ENCODE measurements at regions not wholly inside any gene's neighbourhood (a gene's known extent, or its start where the extent isn't known, plus 50 kb on each side); places are given as distances from the start of the nearest gene placed in this dataset.

DNA sequence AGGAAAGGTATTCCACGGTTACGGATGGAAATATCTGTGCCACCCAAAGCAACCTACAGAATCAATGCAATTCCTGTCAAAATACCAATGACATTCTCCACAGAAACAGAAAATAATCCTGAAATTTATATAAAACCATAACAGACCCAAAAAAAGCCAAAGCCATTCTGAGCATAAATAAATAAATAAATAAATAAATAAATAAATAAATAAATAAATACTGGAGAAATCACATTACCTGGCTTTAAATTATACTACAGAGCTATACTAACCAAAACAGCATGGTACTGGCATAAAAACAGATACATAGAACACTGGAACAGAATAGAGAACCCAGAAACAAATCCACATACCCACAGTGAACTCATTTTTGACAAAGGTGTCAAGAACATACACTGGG is 191.9 kb upstream of the DUSP10 start:
- DNase-seq = no peak

DNA sequence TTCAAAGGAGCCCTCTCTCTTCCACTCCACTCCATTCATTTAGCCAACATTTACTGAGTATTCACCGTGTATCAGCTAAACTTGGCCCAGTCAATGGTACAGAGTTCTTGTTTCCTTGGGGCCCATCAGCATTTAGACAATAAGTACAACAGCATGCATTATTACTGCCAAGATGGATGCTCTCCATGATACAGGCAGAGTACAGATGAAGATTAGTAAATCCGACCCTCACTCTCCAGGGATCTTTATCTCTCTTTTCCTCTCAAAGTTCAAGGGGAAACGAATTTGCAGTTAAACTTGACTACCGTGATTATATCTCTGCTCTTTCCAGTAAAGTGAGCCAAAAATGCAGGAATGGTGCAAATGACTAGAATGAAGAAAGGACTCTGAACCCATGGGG is 184.6 kb upstream of the DUSP10 start:
- no peak for DNase-seq

DNA sequence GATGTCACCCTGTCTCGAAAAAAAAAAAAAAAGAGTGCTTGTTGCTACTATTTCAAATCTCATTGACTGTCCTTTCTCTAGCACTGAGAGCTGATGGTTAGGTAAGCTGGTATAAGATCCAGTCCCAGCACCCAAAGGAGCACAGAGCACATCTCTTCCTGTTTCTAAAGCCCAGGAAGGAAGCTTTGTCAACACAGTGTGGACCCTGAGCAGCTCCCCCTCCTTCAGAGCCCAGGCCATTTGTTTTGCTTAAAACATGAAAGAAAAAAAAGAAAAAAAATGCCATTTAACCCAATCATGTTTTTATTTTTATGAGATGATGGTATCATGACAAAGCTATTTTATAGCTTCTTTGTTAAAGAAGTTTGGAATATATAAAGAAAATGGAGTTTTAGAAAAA is 184.1 kb upstream of the DUSP10 start:
- no peak for DNase-seq

DNA sequence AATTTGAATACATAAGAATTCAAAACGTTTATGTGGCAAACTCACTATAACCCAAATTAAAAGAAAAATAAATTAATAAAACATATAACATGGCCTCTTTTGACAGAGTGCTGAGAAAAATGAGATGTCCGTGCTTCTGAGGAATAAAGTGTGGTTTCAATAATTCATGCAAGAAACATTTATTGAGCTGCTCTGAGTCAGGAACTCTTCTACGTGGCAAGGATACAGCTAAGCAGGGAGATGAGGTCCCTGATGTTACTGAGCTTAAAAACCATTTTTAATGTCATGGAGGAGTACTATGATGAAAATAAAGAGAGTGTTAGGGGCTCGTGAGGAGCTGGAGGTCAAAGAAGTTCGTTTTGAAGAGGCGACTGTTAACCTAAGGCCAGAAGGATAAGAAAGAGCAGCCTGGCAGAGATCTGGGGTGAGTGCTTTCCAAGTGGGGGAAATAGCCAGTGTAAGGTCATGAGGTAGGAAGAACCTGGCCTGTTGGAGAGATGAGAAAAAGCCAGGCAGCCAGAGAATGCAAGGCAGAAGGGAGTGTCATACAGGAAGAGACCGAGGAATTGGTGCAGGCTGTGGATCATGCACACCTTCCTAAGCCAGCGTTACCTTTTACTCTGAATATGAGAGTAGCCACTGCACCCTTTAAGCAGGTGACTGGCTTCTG is 182.2 kb upstream of the DUSP10 start:
- no peak for DNase-seq

DNA sequence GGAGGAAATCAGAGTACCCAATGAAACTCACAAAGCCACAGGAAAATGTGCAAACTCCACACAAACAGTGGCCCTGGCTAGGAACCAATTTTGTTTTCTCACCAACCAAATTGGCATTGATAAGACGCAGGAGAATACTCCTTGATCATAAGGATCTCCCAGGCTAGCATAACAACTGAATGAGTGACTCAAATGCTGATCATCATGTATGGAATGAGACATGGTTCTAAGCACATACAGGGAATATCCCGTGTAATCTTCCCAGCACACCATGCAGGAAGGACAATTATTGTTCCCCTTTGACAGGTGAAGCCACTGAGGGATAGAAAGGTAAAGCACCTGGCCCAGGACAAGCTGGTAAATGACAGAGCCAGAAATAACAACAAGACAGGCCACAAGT is 180.0 kb upstream of the DUSP10 start:
- no peak for DNase-seq

DNA sequence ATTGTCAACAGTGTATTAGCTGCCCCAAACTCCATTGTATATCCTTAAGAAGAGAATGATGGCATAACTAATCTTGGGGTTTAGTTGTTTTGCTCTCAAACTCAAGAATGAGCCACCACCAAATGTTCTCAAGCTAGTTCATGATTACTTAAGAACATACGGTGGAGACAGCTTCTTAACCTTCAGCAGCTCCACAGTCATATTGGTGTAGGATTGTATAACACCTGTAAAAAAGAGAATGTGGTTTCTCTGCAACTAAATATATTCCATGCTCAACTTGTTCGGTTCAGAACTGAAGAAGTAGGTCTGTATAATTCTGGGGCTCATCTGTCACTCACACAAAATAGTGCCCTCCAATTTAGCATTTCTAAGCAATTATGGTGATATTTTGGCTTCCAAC is 177.9 kb upstream of the DUSP10 start:
- no peak for DNase-seq

DNA sequence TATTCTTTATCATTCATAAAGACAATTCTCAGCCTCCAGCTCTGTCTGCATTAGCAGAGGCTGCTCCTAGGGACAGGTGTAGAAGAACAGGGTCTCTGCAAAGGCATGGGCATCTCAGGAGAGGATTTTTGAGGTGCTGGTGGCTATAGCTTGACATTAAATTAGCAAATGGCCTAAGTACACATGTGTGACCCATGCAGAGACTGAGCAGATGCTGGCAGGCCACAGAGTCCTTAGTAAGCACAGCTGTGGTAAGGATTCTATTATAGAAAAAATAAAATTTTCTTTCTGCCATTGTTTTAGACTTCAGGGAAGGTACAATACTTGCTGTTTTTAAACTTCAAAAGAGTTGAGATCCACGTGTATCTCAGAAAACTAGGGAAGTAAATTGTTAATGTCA is 177.5 kb upstream of the DUSP10 start:
- no peak for DNase-seq

DNA sequence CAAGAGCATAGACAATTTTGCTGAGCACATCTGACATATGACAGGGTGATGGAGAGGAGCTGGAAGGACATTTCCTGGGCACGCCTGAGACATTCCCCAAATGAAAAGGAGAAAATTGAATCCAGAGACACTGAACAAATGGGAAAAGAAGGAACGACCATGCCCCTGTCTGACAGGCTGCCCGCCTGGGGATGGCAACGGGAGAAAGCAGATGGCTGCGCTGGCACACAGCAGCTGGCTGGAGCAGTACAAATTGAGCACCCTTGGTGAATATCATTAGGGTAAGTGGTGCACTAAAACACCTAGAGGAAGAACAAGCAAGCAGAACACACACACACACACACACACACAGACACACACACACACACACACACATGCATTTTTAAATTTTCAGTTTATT is 174.3 kb upstream of the DUSP10 start:
- no peak for DNase-seq

DNA sequence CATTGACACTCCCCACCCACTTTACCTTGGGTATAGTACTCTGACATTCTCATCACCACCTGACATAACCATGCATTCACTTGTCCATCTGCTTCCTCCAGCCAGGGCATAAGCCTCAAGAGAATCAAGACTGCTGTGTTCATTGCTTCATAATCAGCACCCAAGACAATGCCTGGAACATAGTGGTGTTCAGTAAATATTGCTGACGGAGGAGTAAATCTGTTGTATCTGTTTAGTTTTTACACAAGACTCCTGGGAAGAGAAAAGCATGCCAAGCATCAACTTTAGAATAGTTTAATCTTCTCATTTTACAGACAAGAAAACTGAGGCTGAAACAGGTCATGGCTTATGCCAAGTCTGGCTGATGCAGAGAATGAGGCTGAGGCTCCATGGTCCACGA is 173.9 kb upstream of the DUSP10 start:
- DNase-seq = no peak

DNA sequence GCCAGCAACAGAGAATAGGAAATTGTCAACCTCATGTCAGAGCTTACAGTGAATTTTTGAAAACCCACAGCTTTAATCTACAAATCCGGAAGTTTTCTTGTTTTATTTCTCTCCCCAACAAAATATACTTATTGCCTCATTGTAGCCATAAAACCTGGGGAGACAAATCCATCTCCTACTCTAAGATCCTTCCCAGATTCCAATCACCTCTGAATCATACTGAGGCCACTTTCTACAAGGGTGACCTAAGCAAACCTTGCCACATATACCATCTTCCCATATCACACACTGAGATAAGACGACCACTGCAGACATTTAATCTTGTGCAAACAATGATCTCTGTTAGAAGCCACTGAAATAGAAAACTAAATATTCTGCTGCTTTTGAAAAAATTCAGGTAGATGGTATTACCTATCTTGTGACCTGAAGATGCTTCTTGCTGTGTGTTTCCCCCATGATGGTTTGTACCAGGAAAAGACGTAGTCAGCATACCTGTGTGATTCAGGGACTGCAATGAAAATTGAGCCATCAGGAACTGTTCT is 171.5 kb upstream of the DUSP10 start:
- DNase-seq = no peak

DNA sequence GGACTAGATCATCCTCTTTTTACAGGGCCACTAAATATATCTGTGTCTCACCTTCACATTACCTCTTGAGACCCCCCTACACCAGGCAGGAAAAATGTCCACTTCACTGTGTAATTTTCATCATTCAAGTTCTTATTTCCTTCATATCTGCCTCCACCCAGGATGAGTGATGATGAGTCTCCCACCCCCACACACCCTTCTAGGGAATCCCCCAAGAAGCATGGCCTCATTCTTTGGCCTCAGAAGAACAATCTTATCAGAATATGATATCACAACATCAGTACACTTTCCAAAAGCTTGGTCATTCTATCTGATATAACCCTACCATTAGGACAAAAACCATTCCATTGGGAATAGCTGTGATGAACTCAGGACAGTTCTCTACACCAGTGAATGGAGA is 170.3 kb upstream of the DUSP10 start:
- DNase-seq = no peak

DNA sequence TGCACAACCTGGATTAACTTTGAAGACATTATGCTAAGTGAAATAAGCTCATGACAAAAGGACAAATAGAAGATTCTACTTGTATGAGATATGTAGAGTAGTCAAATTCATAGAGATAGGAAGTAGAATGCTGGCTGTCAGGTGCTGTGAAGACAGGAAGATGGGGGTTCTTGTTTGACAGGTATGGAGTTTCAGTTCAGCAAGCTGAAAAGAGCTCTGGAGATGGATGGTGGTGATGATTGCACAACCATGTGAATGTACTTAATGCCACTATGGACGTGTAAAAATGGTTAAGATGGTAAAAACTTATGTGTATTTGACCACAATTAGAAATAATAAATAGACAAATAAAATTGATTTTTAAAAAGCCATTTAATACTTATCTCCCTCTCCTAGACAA is 169.8 kb upstream of the DUSP10 start:
- no peak for DNase-seq

DNA sequence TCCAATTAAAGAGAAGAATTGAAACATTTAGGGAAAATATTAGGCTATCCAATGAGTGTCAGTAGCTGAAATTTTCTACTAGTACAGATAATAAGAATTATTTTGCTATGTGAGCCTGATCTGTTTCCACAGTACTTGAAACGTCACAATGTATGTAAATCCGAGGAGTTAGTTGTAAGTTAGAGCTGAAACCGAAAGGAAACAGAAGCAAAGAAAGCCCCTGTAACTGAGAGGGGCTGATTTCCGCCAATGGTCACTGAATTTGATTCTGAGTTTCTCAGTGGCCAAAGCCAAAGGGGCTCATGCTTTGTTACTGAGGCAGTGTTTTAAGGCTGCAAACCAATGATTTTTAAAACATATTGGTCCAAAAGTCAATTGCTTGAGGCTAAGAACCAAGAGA is 168.3 kb upstream of the DUSP10 start:
- no peak for DNase-seq

DNA sequence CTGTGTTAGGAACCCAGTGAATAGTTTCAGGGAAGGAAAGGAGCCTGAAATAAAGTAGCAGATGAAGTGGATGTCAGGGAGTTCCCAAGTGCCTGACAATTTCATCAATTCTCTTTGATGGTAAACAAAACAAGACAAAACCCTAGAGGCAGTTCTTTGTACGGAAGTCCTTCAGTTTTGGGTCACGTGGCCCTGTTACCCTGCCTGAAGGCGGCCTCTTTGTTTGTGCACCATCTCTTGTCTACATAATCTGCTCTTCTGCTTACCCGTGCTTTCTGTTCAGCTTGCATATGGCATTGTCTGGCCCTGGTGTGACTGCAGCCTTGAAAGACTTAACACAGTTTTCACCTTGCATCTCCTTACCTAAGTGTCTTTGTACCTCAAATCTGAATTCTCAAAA is 166.7 kb upstream of the DUSP10 start:
- DNase-seq = no peak

DNA sequence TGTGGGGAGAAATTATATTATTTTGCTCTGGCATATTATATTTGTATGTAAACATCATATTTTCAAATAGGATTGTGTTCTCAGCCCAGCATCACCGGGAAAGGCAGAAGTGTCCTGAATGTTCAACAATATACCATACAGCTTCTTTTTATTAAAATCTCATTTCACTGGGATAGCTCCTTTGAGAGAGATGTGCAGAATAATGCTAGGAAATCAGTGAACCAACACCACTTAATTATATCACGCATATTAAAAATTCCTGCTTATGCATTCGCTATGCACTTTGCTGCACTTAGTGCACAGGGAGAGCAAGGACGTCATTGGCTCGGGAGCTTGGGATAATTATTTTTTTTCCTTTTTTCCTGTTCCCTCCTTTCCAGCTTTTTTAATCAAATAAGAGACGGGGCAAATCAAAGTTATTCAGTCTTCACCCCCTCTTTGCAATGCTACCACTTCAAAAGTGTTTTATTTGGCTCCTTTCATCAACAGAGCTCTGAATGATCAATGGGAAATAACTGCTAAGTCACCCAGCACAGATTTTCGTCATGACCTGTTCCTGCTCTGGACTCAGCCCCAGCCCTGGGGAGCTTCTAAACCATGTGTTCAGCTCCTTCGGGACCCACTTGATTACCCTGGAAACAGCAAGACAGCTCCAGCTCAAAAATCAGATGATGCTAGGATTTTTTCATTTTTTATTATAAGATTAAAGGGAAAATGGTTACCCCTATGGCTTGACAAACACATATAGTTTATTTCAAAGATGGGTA is 165.5 kb upstream of the DUSP10 start:
- DNase-seq = no peak

DNA sequence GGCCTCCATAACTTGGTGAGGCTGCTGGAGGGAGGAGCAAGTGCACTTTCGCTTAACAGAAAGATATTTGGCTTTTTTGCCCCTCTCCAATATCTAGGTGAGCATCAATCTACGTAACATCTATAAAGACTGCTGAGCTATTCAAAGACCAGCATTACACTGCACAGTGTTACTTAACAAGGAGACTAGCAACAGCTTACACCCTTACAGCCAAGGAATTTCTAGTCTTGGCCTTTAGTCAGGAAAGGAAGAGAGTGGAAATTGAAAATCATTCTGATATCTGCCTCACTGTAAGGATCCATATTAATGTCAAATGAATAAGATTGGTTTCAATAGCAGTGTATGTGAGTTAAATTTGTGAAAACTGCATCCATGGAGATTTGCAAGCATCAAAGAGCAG is 163.9 kb upstream of the DUSP10 start:
- DNase-seq = no peak

DNA sequence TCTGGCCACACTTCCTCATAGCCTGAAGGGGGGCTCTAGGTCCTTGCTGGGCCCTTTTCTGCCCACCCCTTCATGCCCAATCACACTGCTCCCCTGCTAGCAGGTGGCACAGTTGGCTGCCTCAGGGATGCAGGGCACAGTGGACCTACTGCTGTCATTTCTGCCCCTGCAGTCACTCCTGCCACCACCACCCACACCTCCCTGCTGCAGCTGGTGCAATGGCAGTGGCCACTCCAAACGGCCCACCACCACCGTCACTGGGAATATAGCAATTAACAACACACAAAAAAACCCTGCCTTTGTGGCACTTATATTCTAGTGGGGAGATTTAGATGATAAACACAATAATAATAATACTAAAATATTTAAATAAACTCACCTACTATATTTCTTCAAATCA is 162.4 kb upstream of the DUSP10 start:
- no peak for DNase-seq

DNA sequence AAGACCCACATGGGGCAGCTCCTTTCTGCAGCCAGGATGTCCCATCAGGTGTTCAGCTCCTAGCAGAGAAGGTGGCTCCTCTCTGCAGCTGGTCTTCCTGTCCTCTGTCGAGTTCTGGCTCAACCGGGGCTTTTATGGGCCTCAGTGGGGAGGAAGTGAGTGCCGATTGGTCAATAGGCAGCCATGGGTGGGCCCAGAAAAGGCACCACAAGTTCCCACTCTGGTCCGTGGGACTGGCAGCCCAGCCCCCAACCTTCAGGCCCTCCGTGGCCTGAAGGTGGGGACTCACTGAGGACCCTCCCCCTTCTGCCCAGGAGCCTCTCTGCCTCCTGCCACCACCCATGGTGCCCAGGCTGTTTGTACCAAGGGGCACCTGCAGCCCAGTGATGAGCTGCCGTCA is 161.7 kb upstream of the DUSP10 start:
- no peak for DNase-seq

DNA sequence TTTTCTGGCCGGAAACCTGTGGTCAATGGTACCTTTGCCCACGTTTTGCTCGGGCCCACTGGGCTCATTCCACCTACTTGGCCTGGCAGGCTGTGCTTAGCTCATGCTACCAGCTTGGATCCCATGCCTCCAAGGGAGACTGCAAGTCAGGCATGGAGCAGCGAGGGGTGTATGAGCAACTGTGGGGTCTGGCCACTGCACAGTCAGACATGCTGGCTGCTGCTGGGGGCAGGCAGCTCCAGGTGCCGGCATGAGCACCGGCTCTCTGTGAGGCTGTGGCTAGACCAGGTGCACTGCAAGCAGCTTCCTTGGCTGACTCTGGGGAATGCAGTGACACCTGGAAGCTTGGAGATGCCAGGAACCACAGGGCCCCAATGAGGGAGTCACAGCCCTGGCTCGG is 161.1 kb upstream of the DUSP10 start:
- DNase-seq = no peak

DNA sequence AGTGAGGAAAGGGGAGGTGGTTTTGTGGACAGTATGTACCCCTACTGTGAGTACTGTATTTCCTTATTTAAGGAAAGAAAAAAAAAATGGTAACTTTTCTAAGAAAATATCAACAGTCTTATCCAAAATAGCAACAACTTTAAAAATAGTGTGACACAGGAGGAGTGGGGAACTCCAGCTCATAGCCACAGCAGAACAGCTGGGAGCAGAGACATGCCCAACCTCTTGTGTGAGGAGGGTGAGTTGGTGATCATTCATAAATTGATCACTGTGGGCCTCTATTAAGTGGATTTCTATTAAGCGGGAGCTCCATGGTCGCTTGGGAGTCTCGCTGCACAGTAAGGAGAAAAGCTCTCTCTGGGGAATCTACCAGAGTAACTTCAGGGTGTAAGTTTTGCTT is 158.8 kb upstream of the DUSP10 start:
- DNase-seq = no peak

DNA sequence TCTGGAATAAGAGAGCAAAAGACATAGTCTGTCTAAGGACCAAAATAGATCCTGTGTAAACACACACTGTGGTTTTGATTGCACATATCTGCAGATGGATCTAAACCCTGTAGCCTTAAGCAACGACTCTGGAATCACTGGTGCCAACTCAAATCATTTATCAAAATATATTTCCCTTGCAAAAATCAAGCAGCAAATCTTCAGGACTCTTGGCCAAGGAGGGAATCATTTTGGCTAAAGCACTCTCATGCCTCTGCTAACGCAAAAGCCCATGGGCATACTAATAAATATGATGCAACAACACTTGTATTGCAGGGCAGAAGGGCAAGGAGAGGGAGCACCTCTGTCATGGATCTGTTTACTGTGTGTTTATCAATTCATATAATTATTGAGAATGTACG is 155.4 kb upstream of the DUSP10 start:
- DNase-seq = no peak

DNA sequence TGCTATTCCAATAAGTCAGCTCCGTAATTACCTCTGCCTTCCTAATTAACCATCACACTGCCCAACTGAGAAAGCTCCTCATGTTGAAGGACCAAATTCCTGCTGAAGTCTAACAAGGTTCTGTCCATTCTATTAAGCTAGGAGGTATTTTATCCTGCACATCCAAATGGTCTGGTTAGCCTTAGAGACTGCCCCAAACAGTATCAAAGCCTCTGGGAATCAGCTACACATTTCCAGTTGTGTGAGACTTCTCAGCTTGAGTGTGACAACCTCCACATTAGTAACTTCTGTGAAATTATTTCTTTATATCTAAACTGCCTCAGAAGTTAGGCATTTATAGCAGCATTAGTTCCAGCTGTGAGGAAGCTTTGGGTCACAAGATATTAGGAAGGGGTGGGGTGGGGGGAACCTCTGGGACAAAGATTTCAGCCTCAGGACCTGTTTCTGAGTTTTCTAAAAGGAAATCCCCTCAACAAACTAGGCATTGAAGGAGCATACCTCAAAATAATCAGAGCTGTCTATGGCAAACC is 150.5 kb upstream of the DUSP10 start:
- no peak for DNase-seq

DNA sequence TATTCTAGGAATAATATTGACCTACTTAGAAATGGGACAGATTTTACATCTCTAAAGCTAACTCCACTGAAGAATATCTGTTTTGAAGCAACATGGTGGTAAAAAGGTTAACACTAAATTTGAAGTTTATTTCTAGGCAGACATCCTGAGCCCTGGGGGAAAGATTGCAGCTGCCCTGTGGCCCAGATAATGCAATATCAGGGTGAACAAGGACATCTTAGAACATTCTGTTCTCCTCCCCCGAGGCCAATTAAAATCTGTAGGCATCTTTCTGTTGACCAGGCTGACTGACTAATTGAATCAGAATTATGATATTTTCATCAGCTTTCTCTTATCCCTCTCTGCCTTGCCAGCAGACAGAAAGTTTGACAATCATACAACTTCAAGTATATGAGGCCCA is 149.8 kb upstream of the DUSP10 start:
- DNase-seq = no peak

All from nucleus accumbens (tissue), 56 donors.